IPS DF 19.7 (cell line): ENCODE measurements at regions not wholly inside any gene's neighbourhood (a gene's known extent, or its start where the extent isn't known, plus 50 kb on each side); places are given as distances from the start of the nearest gene placed in this dataset.
"Not testable (repeated sequence)": the region's sequence is repeated elsewhere in the genome, so short reads cannot be mapped to it uniquely, and the experiment has no call there.

Experiments used
- DNase-seq: peaks from one replicate; pipeline ENCODE4 v3.0.0-alpha.2; 2013; ENCODE audit warnings: low read depth, low spot score

DNA sequence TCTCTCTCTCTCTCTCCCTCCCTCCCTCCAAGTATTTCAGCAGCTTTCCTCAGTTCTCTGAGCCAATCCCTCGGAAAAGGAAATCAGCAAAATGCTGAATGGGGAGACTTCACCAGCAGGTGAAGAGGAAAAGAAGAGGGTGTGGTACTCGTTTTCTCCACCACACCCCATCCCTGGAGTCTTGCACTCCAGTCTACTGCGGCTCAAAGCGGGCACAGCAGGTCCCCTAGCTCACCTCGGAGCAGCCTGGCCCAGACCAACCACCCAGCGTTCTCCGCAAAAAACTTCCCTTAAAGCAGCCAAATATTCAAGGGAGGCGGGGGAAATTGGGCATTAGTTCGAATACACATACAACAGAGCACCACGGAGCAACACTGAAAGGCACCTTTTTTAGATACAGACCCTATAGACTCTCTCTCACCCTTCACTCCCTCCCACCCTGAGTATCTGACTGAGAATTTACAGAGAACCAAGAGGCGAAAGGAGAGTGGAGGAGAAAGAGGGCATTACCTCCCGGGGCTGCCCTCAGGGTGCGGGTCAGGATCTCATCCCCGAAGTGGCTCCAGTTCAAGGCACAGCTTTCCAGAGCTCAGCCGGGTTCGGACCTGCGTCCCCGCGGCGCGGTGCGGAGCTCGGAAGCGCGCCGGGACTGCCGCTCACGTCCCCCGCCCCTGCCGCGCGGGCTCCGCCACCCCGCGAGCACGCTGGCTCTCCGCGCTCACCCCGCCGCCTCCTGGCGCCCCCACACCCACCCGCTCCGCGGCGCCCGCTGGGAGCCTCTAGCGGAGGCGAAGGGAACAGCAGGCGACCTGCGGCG lies 1638.5 kb upstream of the C9orf72 start:
- DNase-seq: no peak

DNA sequence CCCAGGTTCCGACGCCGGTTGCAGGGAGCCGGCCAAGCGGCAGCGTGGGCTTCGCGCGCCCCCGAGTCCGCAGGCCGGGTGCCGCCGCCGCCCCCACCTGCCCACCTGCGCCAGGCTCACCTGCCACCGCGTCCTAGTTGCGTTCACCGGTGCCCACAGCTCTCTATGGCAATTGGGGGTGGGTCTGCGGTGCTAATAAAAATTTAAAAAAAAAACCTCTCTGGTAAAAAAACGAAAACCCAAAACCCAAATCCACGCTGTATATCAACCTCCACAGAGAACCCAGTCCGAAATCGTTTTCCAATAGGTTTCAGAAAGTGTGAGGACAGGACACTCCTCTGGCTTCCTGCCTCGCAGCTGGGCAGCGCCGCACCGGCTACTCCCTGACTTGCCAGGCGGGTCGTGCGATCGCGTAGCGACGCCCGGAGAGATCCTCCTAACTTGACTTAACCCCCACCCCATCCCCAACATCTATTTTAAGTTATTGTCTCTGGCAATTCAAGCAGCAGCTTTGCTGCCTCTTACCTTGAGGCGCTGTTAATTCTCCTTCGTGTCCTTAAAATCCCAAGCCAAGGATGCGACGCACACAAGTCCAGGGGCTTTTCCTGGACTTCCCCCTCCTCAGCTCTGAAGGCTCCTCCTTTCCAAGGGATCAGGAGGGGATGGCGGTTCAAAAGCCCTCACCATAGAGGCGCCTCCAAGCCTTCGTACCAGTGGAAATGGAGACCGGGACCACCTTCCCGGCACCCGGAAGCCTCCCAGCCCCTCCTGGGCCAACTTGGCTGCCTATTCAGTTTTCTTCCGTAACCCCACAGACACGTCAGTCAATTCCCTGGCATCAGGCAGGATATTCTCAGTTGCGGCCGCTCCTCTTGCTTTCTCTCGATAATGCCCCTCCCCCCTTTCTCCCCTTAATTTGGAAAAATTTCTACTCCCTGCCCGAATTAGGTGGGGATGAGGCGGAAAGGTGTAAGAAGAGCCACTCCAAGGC lies 1639.4 kb upstream of the C9orf72 start:
- no peak for DNase-seq

DNA sequence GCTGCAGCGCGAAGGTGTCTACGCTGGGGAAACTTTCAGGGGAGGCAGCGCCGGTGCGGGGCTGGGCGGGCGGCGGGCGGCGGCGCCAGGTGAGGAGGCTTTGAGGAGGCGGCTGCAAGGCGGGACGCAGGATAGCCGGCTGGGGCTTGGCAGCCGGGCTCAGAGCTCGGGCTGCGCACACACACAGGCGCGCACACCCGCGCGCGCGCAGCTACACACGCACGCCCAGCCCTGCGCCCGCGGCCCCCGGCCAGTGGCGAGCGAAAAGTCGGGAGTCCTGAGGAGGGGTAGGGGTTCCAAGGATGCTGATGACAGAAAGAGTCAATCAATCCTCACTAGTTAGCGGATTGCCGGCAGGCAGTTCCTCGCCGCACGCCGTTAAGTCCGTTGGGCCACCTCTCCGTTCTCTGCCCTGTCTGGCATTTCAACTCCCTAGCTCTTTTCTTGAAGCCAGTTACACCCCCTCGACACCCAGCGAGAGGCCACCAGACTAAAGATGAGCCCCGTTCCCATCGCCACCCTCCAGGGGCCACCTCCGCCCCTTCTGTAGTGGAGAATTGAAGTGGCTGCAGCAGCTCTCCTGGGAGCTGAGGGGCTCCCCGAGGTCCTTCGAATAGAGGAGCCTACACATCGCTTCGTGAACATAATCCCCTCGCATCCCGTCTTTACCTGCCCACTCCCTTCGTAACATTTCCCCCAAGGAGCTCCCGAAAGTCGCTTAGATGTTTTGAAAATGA lies 1640.3 kb upstream of the C9orf72 start, which contains the start of gene LINGO2:
Gene LINGO2, minus strand, starts transcription at position 185 of the 737 bp plus-strand sequence.
- no peak for DNase-seq

DNA sequence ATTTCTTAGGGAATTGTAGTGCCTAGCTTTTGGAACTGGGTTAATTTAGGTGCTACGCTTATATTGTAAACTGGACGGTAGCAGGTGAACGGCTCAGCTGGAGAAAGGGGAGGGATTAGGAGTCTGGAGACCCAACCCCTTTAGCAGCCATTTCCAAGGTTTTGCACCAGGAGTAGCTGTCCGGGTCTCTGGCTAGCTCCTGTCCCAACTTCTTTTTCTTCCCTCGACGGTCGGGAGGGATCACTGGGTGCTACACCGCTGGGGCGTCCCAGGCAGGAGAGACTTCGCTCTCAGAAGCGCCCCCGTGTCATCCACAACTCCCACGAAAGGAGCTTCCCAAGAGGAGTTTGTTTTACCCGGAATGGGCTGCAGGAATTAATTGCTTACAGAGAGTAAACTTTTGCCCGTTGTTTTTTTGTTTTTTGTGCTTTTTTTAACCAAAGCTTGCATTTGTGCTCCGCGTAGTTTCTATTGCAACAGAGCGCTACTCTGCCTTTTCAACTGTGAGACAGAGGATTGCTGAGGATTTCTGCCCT lies 1640.9 kb upstream of the C9orf72 start:
- DNase-seq: peak; percentile 79

DNA sequence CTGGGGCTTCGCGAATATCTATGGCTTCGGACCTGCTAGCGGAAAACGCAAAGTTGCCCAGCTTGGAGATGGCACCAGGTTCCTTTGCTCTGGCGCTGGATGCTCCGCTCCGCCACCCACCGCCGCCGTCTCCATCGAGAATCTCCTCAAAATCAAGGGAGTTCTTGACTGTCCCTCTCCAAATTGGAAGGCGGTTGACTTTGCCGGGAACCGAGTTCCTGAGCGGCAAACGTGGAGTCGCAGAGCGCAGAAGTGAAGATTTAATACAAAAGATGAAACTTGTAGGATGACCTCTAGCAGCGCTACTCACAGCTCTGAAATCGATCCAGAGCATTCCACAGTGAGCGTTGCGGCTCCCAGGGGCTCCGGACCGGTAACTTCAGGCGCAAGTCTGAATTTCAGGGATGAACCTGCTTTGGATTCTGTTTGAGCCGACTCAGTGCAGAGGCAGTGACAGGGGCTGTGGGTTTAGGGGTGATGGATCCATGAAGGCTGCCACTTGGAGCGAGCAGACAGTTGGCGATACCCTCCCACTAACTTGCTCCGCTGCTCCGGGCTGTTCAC lies 1641.5 kb upstream of the C9orf72 start:
- DNase-seq: no peak

DNA sequence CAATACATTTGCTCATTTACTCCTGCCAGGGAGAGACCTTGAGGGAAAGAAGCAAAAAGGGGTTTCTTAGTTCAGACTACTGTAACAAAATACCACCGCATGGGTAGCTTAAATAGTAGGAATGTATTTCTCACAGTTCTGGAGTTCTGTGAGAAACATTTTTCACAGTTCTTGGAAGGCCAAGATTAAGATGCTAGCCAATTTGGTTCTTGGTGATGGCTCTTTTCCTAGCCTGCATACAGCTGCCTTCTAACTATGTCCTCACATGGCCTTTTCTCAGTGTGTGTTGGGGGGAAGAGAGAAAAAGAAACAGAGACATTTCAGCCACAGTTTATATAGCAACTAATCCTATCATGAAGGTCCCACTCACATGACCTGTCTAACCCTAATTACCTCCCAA lies 1644.7 kb upstream of the C9orf72 start:
- DNase-seq: no peak

DNA sequence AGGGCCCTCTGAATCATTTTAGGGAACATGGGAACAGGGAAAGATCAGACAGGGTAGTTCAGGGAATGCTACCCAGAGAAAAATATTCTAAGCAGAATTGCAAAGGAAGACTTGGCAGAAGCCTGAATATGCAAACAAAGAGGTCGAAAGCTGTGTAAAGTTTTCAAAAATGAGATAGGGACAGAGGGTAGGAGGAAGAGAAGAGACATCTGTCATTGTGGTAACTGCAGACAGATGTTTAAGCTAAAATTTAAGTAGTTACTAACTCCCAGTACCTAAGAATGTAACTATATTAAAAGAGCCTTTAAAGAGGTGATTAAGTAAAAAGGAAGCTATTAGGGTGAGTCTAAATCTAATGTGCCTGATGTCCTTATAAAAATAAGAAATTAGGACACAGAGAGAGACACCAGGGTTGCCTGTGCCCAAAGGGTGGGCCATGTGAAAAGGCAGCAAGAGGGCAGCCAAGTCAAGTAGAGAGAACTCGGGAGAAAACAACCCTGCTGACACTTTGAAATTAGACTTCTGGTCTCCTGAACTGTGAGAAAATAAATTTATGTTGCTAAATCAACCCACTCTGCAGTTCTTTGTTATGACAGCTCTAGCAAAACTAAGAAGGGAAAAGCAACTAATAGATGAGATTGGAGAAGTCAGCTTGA lies 1647.4 kb upstream of the C9orf72 start:
- no peak for DNase-seq

DNA sequence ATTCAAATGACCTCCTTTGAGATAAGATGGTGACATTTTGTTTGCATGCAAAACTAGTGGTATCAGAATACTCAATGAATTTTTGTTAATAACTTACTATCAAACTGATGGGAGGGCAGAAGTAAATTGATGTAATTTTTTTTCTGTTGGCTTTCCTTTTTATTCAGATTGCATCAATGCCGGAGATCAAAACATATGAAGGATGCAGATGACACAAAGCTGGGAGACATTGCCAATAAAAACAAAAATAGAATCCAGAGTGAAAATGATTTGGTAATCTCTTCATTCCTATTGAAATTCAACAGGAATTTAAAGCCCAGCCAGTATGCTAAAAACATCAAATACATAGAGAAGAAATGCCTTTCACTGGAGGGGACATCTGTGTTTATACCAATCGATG lies 1655.3 kb upstream of the C9orf72 start:
- no peak for DNase-seq

DNA sequence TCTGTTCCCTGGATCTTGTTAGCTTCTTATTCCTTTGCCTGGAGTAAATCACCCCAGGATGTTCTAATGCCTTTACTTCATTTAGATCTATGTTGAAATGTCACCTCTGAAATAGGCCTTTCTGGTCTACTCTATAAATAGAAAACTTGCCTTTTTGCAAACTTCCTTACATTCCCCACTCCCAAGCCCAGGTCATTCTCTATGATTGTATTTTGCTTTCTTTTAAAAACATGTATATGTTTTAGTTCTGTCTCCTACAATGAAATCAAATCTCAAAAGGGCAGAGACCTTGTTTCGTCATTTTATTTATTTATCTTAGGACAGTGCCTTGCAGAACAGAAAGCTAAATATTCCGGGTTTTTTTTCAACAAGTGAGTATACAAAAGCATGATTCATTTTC lies 1657.7 kb upstream of the C9orf72 start:
- no peak for DNase-seq

DNA sequence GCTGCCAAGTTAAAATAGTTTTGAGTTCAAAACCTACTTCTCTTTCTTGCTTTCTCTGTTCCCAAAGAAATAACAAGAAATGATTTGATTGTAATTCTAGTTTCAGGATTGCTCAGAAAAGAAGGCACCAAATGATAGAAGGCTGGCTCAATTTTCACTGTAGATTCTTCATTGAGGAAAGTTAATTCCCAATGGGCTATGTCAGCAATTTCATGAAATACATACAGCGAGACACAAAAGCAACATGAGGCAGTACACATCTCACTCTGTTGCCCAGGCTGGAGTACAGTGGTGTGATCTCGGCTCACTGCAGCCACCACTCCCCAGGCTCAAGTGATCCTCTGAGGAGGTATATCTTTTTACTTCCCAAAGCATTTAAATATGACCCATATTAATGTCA lies 1659.9 kb upstream of the C9orf72 start:
- no peak for DNase-seq

DNA sequence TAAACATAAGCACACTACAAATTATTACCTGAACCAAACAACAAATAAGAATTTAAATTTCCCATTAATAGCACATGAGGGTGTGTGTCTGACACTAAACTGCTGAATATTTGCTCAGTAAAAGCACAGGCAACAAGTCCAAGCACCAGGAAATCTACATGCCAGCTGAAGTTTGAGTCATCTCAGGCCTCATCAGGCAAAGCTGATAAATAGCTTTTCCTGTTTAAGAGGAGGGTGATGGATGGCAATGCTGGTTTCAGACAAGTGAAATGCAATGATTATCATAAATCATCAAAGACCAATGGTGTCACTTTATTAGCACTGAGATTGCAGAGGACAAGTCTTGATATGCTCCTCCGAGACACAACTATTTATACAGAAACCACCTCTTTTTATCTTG lies 1668.0 kb upstream of the C9orf72 start:
- no peak for DNase-seq

DNA sequence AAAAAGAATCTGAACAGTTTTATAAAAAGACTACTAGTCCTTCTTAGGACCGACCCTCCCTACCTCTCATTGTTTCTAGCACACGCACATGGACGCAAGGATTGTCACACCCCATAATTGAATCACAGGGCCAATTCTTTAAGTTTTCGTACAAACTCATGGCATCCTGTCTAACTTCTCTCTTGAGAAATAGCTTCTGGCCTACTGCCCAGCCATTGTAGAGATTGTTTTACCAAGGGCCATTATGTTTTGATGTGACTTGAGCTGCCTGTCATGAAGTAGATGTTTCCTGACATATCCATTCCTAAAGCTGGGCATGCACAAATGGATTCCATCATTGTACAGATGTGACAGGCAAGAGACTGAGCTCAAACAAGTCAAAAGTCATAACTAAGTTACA lies 1672.1 kb upstream of the C9orf72 start:
- DNase-seq: no peak

DNA sequence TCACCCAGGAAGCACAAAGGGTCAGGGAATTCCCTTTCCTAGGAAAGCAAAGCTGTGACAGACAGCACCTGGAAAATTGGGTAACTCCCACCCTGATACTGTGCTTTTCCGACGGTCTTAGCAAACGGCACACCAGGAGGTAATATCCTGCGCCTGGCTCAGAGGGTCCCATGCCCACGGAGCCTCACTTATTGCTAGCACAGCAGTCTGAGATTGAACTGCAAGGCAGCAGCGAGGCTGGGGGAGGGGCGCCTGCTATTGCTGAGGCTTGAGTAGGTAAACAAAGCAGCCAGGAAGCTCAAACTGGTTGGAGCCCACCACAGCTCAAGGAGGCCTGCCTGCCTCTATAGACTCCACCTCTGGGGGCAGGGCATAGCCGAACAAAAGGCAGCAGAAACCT lies 1697.1 kb upstream of the C9orf72 start:
- not testable (repeated sequence) for DNase-seq

DNA sequence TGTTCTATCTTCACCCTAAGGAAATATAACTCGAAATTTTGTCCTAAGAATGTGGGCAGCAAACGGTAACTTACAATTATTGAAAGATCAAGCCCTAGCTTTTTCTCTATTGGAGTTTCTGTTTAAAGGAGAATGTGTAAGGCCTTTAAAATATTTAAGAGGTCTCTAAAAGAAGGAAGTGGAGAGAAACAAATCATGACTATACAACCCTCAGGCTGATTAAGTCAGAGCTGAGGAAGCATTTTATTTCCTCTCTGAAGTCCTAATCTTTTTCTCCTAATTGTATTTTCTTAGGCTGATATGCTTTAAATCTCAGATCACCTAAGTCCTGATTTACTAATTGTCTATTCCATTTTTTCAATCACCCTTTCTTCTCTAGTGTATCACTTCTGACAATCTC lies 1708.8 kb upstream of the C9orf72 start:
- DNase-seq: no peak

DNA sequence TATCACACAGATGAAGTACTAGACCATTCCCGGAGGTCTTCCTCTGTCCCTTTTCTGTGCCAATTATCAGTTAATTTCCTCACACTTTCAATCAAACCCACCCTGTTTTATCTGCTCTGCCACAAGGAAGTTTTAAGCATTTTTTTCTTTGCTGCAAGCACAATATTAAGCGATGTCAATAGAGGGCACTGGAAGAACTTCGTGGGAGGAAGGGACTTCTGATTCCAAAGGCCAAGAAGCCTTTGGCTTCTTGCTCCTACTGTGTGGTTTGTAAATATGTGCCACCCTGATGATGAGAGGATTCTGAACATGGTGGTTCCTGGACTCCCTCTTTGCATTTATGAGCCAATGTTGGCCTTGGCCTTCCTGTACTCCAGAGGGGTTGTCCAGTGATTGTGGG lies 1712.5 kb upstream of the C9orf72 start:
- peak; percentile 7 for DNase-seq

DNA sequence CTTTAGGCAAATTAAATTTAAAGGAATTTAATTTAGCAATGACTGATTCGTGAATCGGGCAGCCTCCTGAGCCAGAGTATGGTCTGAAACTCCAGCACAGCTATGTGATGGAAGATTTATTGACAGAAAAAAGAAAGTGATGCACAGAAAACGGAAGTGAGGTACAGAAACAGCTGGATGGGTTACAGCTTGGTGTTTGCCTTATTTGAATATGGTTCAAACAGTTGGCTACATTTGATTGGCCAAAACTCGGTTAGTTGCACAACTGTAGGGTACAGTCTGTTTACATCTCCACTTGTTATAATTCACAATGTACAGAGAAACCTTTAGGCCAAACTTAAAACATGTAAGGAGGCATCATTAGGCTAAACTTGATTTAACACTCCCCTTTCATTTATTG lies 1716.1 kb upstream of the C9orf72 start:
- no peak for DNase-seq

DNA sequence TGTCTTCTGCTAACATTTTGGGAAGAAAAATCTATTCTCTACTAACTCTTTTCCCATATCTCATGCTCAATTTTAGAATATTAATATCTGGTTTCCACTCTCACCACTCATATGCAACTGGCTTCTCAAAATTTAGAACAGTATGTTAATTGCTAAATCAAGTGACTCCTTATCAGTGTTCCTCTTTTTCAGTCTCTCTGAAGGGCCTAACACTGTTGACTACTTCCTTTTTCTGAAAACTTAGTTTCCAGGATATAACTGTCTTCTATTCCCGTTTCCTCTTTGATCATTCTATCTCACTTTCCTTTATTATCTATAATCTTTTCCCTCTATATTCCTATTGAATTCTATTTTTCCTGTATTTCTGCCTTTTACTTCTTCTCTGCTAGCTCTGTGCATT lies 1717.2 kb upstream of the C9orf72 start:
- DNase-seq: no peak

DNA sequence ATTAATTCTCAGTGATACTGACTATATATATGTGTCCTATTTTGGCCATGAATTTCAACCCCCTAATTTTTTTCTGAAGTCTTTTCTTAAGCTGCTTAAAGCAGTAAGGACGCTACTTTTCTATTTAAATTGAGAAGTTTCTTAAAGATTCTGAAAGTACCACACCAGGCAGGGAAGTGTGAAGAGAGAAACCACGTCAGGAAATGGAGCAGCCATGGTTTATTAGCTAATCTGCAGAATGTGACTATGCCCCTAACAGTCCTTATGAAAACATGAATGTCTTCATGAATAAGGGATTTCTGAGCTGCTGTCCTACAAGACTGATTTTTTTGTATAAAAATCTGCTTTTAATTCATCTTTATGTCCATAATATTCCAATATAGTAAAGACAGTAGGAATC lies 1724.3 kb upstream of the C9orf72 start:
- DNase-seq: no peak

DNA sequence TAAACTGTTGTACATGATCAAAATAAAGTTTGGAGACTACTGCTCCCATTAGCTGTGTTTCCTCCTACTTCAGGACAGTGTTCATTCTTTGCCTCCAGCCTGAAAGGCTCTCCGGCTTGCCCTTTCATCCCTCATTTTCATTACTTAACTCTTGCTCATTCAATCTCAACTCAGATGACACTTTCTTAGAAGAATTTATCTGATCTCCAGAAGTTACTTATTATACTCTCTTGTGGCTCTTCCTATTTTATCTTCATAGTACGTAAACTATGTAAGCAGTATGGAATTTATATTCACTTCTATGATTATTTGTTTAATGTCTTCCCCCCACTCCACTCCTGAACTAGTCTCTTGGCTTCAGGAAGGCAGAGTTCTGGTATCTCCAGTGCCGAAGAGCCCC lies 1737.9 kb upstream of the C9orf72 start:
- no peak for DNase-seq

DNA sequence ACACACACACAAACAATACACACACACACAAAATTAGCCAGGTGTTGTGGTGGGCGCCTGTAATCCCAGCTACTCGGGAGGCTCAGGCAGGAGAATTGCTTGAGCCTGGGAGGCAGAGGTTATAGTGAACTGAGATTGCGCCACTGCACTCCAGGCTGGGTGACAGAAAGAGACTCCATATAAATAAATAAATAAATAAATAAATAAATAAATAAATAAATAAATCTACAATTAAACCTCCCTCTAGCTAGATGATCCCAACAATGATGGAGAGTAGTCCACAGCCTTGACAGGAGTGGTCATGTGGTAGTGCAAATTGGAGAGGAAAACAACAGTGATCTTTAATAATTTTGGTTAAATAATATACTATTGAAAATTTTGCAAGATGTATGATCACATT lies 1739.0 kb upstream of the C9orf72 start:
- DNase-seq: no peak
